Thyroid gland (tissue), 4 donors: ENCODE measurements at regions not wholly inside any gene's neighbourhood (a gene's known extent, or its start where the extent isn't known, plus 50 kb on each side); places are given as distances from the start of the nearest gene placed in this dataset.

Experiments
- DNase-seq, 2 donors: peaks; one replicate each; pipeline ENCODE4 v3.0.0-alpha.2; 2019
- H3K27ac ChIP-seq, 3 donors: fragments of 200-600 bp; sonication (generic); 1 replicate in 2 of 3; 2 replicates in 1 of 3; pipeline ENCODE4 v1.5.1; 2016 to 2019; ENCODE audit warnings: mild to moderate bottlenecking in 1 of 3, moderate library complexity in 1 of 3
- H3K27me3 ChIP-seq: fragments of 200-600 bp; sonication (generic); one replicate; pipeline ENCODE4 v1.5.1; 2019
- H3K36me3 ChIP-seq, 2 donors: fragments of 200-600 bp; sonication (generic); one replicate each; pipeline ENCODE4 v1.5.1; 2016 to 2019
- H3K4me1 ChIP-seq, 2 donors: fragments of 200-600 bp; sonication (generic); one replicate each; pipeline ENCODE4 v1.5.1; 2017 to 2019
- H3K4me3 ChIP-seq, 3 donors: fragments of 200-600 bp; sonication (generic); replicated peaks in 1 of 3; 1 replicate in 2 of 3; 2 replicates in 1 of 3; pipeline ENCODE4 v1.5.1; 2016; ENCODE audit warnings: mild to moderate bottlenecking in 1 of 3
- H3K9me3 ChIP-seq: fragments of 200-600 bp; sonication (generic); one replicate; pipeline ENCODE4 v1.5.1; 2017
- CTCF ChIP-seq, 6 experiments: fragments of 200-600 bp in 3 of 6; fragments of 450-650 bp in 3 of 6; sonication (generic) in 3 of 6; IDR thresholded peaks; one replicate each; pipeline ENCODE4 v1.5.1; 2016 to 2019; ENCODE audit warnings: antibody characterized with exemption in 6 of 6, mild to moderate bottlenecking in 2 of 6, inconsistent platforms in 1 of 6, moderate library complexity in 1 of 6
- POLR2A ChIP-seq, 2 donors: fragments of 450-650 bp; IDR thresholded peaks; one replicate each; pipeline ENCODE4 v1.6.1; 2017; ENCODE audit warnings: antibody characterized with exemption in 2 of 2, mild to moderate bottlenecking in 2 of 2, moderate library complexity in 1 of 2
- WGBS, 2 donors: methylation state at CpG; one replicate each; pipeline ENCODE4 v1.1.5; 2017; 5-methylcytosine and 5-hydroxymethylcytosine counted together
- intact Hi-C: fragments of 100-400 bp; cut with DNase I; formaldehyde crosslinking; loops from one replicate; pipeline ENCODE4 v1.15.1; 2023

GRCh38 chr3:74564560-74564959, 49.9 kb downstream of the CNTN3 start:
- Histone ChIP-seq H3K4me1 (no peaks in the 10 kb centered on the region), H3K9me3 (no peaks in the 10 kb centered on the region), H3K36me3 (no peaks in the 10 kb centered on the region), H3K27me3 (no peaks in the 10 kb centered on the region), H3K4me3 (no peak overlapping the region), H3K27ac (no peak overlapping the region)
- no peak for DNase-seq
- TF ChIP-seq CTCF (IDR thresholded peaks at IDR 0.05) (no peak), POLR2A (IDR thresholded peaks at IDR 0.05) (no peak)
- intact Hi-C loops, result no loop called here
- 93% methylated on average over 3 of the region's 3 CpGs for WGBS, 2 donors

- Histone ChIP-seq H3K4me3 (no peak overlapping the region), H3K4me1 (no peaks in the 10 kb centered on the region), H3K27me3 (no peaks in the 10 kb centered on the region), H3K36me3 (no peaks in the 10 kb centered on the region), H3K27ac (no peak overlapping the region), H3K9me3 (no peaks in the 10 kb centered on the region)
- no peak for TF ChIP-seq POLR2A (IDR thresholded peaks at IDR 0.05)
- TF ChIP-seq CTCF (IDR thresholded peaks at IDR 0.05), result no peak
- intact Hi-C loops, result no loop called here
- 87 to 90% methylated on average over 8 of the region's 8 CpGs for WGBS, 2 donors
- no peak for DNase-seq
Measured at GRCh38 chr3:74562558-74563269, 51.7 kb downstream of the CNTN3 start.

GRCh38 chr3:74561881-74562280, 52.6 kb downstream of the CNTN3 start:
- no peaks in the 10 kb centered on the region for H3K9me3 ChIP-seq
- H3K27ac ChIP-seq, result no peak overlapping the region
- DNase-seq, result no peak
- 85 to 86% methylated on average over 2 of the region's 2 CpGs for WGBS, 2 donors
- H3K27me3 ChIP-seq, result no peaks in the 10 kb centered on the region
- no peak overlapping the region for H3K4me3 ChIP-seq
- no peaks in the 10 kb centered on the region for H3K36me3 ChIP-seq
- intact Hi-C loops, result no loop called here
- H3K4me1 ChIP-seq, result no peaks in the 10 kb centered on the region
- TF ChIP-seq CTCF (IDR thresholded peaks at IDR 0.05) (no peak), POLR2A (IDR thresholded peaks at IDR 0.05) (no peak)

GRCh38 chr3:74559261-74559660, 55.2 kb downstream of the CNTN3 start:
- TF ChIP-seq POLR2A (IDR thresholded peaks at IDR 0.05), result no peak
- no peak for TF ChIP-seq CTCF (IDR thresholded peaks at IDR 0.05)
- WGBS, 2 donors, result 60 to 68% methylated on average over 5 of the region's 5 CpGs
- no peak overlapping the region for H3K27ac ChIP-seq
- no peaks in the 10 kb centered on the region for H3K36me3 ChIP-seq
- H3K4me1 ChIP-seq, result no peaks in the 10 kb centered on the region
- intact Hi-C loops, result no loop called here
- DNase-seq, result no peak
- H3K4me3 ChIP-seq, result no peak overlapping the region
- no peaks in the 10 kb centered on the region for H3K27me3 ChIP-seq
- H3K9me3 ChIP-seq, result no peaks in the 10 kb centered on the region

- Histone ChIP-seq H3K4me3 (no peak overlapping the region), H3K27me3 (no peaks in the 10 kb centered on the region), H3K36me3 (no peaks in the 10 kb centered on the region), H3K9me3 (no peaks in the 10 kb centered on the region), H3K4me1 (no peaks in the 10 kb centered on the region), H3K27ac (no peak overlapping the region)
- no peak for DNase-seq
- no peak for TF ChIP-seq POLR2A (IDR thresholded peaks at IDR 0.05)
- no peak for TF ChIP-seq CTCF (IDR thresholded peaks at IDR 0.05)
- intact Hi-C loops, result no loop called here
- 80 to 87% methylated on average over 3 of the region's 3 CpGs for WGBS, 2 donors
Measured at GRCh38 chr3:74550686-74551085, 63.8 kb downstream of the CNTN3 start.
